ENCODE measurements at regions not wholly inside any gene's neighbourhood (a gene's known extent, or its start where the extent isn't known, plus 50 kb on each side); places are given as distances from the start of the nearest gene placed in this dataset.

- Histone ChIP-seq H3K27me3 (ENCODE audit: insufficient read depth) (peaks cover 32% of the 10 kb centered on the region), H3K4me2 (no peak overlapping the region), H4K20me1 (replicated peaks; ENCODE audit: insufficient read depth) (no peaks in the 10 kb centered on the region), H3K27ac (ENCODE audit: low read depth) (no peak overlapping the region), H3K9me2 (ENCODE audit: insufficient read depth) (no peaks in the 10 kb centered on the region), H3K36me3 (ENCODE audit: insufficient read depth) (no peaks in the 10 kb centered on the region), H3F3A (replicated peaks; ENCODE audit: low read depth) (no peaks in the 10 kb centered on the region), H3K4me3 (no peak overlapping the region), H3K4me1 (ENCODE audit: insufficient read depth) (peaks cover 10% of the 10 kb centered on the region), H3K79me2 (replicated peaks; ENCODE audit: insufficient read depth) (no peaks in the 10 kb centered on the region), H2AFZ (no peak overlapping the region)
- DNase-seq (ENCODE audit: low spot score) (no peak), ATAC-seq (no peak)
- TF ChIP-seq ZNF462 (CRISPR knock-in tag; IDR thresholded peaks at IDR 0.05) (no peak), ZNF114 (CRISPR knock-in tag; IDR thresholded peaks at IDR 0.05) (no peak), ETS1 (IDR thresholded peaks at IDR 0.05) (no peak), POLR2AphosphoS5 (IDR thresholded peaks at IDR 0.05; ENCODE audit: low read depth) (no peak), EZH2phosphoT487 (IDR thresholded peaks at IDR 0.05; ENCODE audit: unreplicated experiment) (no peak), CTCF (conservative IDR thresholded peaks at IDR 0.05; ENCODE audit: low read depth in 2 of 2) (no peak), JUNB (IDR thresholded peaks at IDR 0.05; ENCODE audit: unreplicated experiment) (no peak), NANOG (IDR thresholded peaks at IDR 0.05; ENCODE audit: borderline replicate concordance) (no peak), STAT1 (IDR thresholded peaks at IDR 0.05; ENCODE audit: unreplicated experiment) (no peak), EZH2 (IDR thresholded peaks at IDR 0.05; ENCODE audit: low read depth, unreplicated experiment) (no peak), REST (IDR thresholded peaks at IDR 0.05; ENCODE audit: unreplicated experiment) (no peak), CREB1 (CRISPR knock-in tag; IDR thresholded peaks at IDR 0.05; ENCODE audit: low read depth) (no peak), ZNF331 (CRISPR knock-in tag; IDR thresholded peaks at IDR 0.05; ENCODE audit: low read depth) (no peak)
- peaks cover 30% of the 10 kb centered on the region for H3K27me3 Mint-ChIP-seq (ENCODE audit: insufficient read depth, low read depth, poor library complexity)
- no peaks in the 10 kb centered on the region for H3K36me3 Mint-ChIP-seq (ENCODE audit: low read depth)
- no peak overlapping the region for H3K27ac Mint-ChIP-seq
- peaks cover 8% of the 10 kb centered on the region for H3K4me1 Mint-ChIP-seq
- no peaks in the 10 kb centered on the region; the same call in 2 of the 3 replicates for H3K9me3 Mint-ChIP-seq
- no peak overlapping the region for H3K4me3 Mint-ChIP-seq
These were observed 70.3 kb upstream of the WNT7B start for GRCh38 chr22:46047226-46047625.

Measured in GM23338 (cell line).